Right ventricle myocardium inferior (tissue), 1 donor: ENCODE measurements at regions not wholly inside any gene's neighbourhood (a gene's known extent, or its start where the extent isn't known, plus 50 kb on each side); places are given as distances from the start of the nearest gene placed in this dataset.

Experiments used
- ATAC-seq: fragments of 200-7000 bp; cut with Tn5 transposase; one replicate; pipeline ENCODE4 v1.9.1; 2020; ENCODE audit warnings: mild to moderate bottlenecking, moderate library complexity
- DNase-seq: peaks from one replicate; pipeline ENCODE4 v3.0.0; 2021; ENCODE audit errors: missing footprints
- intact Hi-C: fragments of 100-400 bp; cut with DNase I; formaldehyde crosslinking; loops from one replicate; pipeline ENCODE4 v1.11.0; 2022
- donor health status: DM: no; HTN: yes; CAD: no; lungs with severe emphysema.

DNA sequence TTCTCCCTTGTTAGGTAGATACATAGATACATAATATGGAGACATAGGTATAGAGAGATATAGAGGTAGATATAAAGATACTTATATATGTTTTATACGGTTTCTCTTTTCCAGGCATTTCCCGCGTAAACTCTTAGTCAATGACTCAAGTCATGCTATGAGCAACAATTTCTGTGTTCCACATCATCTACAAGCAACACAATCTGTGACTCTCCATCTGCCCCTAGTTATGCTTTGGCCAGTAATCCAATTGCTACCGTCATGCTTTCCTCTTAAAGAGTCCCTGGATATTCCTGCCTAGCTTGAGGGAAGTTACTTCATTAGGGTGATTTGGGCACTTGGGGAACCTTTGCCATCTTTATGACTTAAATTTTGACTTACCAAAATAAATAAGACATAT is 129.0 kb upstream of the ADAMTS16 start:
- no peak for ATAC-seq

DNA sequence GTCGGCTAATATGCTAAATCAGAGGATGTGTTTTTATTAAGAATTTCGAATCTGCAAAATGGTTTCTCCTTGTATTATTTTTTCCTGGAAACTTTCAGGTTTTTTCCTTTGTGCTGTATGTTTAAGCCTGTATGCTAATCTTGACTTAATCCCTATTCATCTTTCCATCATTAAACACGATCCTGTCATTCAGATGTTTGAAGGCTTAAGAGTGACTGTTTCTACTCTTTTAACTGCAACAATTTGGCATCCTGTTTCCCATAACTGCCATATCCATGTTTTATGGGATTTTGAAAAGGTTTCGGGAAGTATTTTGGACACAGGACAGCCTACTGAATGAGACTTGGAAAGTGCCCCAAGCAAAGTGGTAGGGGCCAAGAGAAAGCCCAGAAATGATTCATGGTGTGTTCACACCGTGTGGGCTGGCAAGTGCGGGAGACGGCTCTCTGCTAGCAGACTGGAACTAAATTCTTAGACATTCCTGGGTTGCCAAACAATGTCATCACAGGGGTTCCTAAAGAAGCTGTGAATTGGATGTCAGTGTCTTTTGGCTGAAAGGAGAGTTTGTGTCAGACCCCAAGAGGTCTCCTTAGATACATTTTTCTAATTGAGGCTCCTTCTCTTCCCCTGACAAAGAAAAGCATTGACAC is 125.4 kb upstream of the ADAMTS16 start:
- intact Hi-C loops = no loop called here
- DNase-seq = no peak

More for the DNA sequence above, 129.0 kb upstream of the ADAMTS16 start:
- no peak for DNase-seq
- intact Hi-C loops = no loop called here

DNA sequence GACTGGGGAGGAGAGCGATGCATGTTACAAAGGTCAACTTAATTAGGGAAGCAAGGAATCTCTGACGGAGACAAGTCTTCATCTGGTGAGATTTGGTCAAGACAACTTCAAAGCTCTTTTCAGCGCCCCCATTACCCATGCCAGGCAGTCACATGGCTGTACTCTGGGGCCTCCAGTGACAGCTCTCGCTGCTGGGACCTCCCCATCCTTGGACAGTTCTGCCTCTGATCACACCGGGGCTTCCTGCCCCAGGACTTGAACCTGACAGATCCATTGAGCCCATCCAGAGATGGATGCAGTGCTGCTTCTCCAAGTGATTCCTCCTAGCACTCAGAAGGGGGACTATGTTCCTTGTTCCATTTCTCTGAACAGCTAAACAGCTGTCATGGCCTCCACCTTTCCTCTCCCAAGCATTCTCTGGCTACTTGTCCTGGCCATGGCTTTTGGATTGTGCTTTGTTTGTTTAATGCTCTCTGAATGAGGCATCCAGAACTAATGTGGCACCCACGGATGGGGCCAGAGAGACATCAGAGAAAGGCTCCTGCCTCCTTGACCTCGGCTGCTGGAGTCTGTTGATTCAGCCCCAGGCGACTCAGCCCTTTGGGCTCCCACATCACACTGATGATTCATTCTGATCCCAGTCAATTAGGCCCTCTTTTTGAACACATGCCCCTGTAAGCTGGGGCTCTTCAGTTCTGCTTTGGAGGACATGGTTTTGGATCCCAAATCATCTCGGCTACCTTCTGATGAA is 122.1 kb upstream of the ADAMTS16 start:
- intact Hi-C loops = no loop called here
- no peak for ATAC-seq

More for the DNA sequence above, 125.4 kb upstream of the ADAMTS16 start:
- ATAC-seq = no peak

DNA sequence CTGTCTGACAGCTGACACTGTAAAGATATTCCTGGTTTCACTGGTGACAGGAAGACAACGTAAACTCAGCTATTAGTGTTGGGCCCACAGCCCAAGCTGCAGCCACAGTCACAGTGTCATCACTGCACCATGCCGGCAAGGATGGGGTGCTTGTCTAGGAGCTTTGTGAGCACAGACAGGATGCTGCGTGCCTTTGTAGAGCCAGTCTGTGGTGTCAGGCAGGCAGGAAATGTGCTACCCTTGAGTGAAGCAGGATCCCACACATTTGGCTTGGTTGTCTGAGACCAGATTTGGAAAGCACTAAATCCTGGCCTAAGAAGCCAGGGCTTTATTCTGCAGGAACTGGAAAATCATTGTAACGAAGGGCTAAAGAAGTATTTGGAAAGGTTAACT is 121.6 kb upstream of the ADAMTS16 start:
- intact Hi-C loops = no loop called here
- ATAC-seq (no peak), DNase-seq (no peak)

More for the DNA sequence above, 122.1 kb upstream of the ADAMTS16 start:
- no peak for DNase-seq

DNA sequence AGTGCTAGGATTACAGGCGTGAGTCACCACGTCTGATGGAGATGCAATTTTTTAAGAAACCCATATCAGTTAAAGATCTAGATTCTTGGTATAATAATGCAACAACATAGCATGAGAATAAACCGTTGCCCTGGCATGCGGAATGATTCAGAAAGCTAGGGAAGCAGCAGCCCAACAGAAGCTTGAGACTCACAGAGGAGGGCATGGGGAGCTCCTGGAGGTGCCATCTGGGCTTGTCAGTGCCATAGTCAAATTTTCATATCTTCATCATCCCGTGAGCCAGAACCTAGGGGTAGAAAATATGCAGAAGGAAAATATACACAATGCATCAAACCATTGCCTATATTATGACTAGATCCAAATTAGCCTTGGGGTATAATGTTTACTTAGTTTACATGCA is 118.7 kb upstream of the ADAMTS16 start:
- intact Hi-C loops = no loop called here
- no peak for DNase-seq
- no peak for ATAC-seq

DNA sequence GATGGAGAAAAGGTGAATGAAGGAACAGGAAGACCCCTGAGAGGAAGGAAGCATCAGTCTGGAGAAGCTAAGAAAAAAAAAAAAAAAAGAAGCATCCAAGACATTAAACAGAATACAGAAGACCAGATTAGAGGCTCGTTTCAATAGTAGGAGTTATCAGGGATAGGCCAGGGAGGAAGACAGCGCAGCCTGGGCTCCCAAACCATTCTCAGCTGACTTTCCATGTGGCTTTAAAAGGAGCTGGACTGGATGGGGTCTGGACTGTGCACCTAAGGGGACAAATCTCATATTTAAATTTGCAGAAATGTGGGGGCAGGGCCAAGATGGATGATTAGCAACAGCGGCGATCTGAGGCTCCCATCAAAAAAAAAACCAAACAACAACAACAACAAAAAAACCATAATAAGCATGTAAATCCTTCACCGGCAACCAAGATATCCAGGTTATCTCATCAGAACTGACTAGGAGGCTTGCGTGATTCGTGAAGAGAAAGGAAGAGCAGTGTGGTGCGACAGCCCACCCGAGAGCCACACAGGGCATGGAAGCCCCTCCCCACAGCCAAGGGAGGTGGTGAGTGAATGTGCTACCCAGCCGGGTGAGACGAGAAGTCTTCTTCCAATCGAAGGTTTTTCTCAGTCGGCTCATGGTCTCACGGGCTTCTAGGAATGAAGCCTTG is 114.9 kb upstream of the ADAMTS16 start:
- intact Hi-C loops = no loop called here
- no peak for ATAC-seq
- DNase-seq = no peak

DNA sequence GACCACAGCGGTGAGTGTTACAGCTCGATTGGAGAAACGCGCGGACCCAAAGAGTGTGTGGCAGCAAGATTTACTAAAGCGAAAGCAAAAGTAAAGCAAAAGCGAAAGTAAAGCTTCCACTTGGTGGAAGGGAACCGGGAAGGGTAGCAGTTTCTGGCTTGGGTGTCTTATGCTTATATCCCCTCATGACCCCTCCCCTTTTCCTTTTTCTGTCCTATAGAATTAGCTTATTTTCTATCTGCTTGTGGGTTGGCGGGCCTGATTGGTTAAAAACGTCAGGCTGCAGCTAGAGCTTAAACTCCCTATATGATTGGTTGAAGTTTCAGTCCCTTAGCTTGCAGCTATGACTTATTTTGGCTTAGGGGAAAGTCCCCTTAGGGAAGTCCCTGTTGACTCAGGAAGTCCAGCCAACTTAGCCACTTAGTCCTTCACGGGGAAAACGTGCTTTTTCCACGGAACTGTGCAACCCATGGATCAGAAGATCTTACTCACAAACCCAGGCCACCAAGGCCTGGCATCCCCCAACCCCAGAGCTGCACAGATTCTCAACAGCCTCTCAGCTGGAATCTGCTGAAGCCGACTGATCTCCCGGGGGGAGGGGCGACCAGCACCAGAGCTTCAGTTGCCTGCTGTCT is 114.2 kb upstream of the ADAMTS16 start:
- ATAC-seq (no peak), DNase-seq (no peak)
- intact Hi-C loops = no loop called here

DNA sequence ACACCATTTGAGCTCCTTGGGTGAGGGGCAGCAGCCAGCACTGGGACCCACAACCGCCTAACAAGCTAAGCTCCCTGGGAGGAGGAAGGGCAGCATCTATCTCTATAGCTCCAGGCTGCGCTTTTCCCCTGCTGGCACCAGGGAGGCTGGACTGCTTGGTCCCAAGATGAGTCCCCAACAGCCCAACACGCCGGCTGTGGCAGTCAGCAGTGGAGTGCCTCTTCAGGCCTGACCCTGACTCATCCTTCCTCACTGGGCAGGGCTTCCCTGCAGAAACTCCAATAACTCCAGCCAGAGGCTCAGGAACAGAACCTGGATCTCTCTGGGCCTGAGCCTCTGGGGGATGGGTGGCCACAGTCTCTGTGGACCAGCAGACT is 113.7 kb upstream of the ADAMTS16 start:
- ATAC-seq (no peak), DNase-seq (no peak)
- intact Hi-C loops = no loop called here

DNA sequence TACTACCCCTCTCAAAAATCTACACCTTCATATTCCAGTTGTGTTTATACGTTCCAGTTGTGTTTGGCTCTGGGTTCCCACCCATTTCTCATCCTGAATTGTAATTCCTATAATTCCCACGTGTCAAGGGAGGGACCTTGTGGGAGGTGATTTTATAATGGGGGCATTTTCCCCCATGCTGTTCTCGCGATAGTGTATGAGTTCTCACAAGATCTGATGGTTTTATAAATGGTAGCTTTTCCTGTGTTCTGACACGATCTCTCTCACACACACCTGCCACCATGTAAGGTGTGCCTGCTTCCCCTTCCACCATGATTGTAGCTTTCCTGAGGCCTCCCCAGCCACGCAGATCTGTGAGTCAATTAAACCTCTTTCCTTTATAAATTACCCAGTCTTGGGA is 108.5 kb upstream of the ADAMTS16 start:
- no peak for ATAC-seq
- intact Hi-C loops = no loop called here
- no peak for DNase-seq

DNA sequence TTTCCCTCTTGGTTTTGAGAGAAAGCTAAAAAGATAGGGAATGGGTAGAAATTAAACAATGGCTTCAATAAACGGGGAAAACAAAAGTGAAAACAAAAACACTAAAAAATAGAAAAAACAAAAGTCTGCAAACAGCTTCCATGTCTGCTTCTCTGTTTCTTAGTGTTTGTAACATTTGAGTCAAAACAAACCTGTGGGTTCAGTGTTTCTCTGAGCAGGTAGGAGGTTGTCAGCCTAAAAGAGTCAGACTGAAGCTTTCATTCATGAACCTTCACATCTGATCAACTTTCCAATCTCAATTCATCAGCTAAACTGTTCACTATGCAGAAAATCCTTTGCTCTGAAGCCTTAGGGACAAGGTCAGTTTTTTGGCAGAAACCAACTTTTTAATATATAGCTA is 102.5 kb upstream of the ADAMTS16 start:
- intact Hi-C loops = no loop called here
- DNase-seq (no peak), ATAC-seq (no peak)

DNA sequence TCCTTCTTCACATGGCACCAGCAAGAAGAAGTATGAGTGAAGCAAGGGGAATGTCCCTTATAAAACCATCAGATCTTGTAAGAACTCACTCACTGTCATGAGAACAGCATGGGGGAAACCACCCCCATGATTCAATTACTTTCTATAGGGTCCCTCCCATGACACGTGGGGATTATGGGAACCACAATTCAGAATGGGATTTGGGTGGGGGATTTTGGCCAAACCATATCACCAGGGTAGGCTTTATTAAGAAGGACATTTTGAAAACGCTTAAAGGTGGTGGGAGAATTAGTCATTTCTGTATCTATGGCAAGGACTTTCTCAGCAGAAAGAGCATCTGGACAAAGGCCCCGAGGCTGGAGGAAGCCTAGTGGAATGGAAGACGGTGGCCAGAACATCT is 100.2 kb upstream of the ADAMTS16 start:
- DNase-seq (no peak), ATAC-seq (no peak)
- intact Hi-C loops = no loop called here

DNA sequence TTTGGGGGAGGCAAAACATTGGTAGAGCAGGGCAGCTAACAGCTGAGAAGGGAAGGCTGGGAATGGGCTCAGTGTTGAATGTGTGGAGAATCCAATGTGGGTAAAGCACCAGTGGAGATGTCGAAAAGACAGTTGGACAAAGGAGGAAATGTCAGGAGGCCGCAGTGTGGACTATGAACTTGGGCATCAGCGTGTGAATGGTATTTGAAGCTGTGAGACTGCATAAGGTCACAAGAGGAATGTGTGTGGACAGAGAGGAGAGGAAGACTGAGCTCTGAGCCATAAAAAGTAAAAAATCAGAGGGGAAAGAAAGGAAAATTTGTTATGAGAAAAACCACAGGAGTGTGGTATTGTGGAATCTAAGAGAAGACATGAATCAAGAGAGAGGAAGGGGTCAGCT is 99.4 kb upstream of the ADAMTS16 start:
- DNase-seq (no peak), ATAC-seq (no peak)
- intact Hi-C loops = no loop called here

DNA sequence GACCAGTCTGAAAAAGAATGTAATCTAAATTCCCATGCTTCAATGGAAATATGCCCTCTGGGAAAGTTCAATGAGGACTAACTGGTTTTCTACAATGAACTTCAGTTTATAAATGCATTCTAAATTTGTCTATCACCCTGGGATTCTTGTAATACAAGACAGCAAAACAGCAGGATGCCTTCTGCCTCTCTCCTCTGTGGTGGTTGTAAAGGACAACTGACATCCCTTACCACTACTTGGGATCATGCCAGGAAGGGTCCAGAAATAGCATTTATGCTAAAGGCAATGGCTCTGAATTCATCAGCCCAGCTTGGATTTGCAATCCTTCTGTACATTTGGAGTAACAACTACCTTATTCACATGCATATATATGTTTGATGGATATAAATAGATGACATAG is 97.3 kb upstream of the ADAMTS16 start:
- intact Hi-C loops = no loop called here
- DNase-seq (no peak), ATAC-seq (no peak)

DNA sequence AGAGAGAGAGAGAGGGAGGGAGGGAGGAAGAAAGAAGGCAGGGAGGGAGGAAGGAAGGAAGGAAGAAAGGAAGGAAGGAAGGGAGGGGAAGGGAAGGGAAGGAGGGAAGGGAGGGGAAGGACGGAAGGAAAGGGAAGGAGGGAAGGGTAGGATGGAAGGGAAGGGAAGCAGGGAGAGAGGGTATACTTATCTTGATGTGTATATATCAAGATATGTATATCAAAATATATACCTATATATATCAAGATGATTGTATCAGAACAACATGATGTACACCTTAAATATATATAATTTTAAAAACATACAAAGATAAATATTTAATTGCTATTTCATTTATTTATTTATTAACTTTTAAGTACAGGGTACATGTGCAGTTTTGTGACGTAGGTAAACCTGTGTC is 96.8 kb upstream of the ADAMTS16 start:
- no peak for DNase-seq
- ATAC-seq = no peak
- intact Hi-C loops = no loop called here

DNA sequence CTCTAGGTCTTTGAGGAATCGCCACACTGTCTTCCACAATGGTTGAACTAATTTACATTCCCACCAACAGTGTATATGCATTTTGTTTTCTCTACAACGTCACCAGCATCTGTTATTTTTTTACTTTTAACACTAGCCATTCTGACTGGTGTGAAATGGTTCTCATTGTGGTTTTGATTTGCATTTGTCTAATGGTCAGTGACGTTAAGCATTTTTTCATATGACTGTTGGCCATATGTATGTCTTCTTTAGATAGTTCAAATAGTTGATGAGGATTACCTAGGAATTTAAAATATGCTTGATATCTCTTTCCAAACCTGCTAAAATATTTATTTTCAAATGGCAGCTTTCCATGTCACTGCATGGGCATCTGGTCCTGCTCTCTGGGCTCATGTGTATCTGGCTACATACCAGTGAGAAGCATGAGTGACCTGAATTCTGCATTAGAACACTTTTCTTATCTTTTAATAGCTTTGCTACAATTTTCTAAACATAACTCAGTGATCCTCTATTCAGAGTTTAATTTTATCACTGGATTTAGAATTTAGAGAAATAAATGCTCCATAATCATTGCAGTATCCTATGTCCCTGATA is 95.8 kb upstream of the ADAMTS16 start:
- ATAC-seq = no peak
- intact Hi-C loops = no loop called here
- DNase-seq = no peak

DNA sequence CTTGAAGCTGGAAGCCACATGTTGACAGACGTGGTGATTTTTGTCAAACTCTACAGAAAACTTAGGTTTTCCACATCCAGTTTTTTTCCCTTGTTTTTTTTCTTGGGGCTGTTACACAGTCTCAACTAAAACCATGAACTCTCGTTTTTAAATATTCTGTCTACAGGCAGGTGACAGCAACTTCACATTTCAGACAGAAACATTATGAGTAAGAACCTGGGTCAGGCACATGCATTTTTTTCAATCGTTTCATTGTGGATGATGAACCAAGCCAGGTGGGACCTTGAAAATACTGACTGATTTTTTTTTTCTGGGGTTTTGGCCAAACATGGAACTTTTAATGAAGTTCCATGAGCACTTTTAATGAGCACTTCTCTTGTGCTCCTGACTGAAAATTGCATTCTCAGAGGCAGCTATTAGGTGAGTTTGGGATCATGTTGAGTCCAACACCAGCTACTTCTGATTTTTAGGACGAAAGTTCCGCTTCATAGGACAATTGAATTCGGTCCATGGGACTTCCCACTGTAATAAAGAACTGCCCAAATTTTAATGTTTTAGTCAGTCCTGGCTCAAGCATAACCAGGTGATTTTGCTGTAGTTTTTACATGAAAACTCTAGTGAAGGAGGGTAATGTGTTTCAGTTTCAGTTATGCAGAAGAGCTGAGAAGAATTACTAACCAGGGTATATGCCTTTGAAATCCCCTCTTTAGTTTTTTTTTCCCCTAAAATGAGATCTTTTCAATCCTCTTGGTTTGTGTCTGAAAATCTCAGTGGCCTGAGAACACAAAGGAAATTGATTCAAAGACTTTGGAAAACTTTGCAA is 93.2 kb upstream of the ADAMTS16 start:
- no peak for ATAC-seq
- DNase-seq = no peak
- intact Hi-C loops = no loop called here

DNA sequence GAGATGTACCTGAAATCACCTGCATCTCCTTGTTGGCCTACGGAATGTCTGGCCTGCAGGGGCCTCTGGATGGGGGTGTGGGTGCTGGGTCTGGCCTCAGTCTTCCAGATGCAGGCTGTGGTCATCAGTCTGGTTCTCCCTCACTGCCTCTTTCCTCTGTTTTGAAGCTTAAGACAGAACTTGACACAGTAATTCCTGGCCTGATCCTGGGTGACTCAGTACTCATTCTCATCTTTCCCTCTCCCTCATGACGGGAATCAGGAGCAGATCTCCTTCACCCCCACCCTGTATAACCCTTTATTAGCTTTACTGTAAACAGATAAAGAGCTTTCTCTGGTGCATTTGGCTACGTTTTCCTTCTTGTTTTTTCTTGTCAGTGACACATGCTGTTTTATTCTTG is 89.3 kb upstream of the ADAMTS16 start:
- ATAC-seq (no peak), DNase-seq (no peak)
- intact Hi-C loops = no loop called here

DNA sequence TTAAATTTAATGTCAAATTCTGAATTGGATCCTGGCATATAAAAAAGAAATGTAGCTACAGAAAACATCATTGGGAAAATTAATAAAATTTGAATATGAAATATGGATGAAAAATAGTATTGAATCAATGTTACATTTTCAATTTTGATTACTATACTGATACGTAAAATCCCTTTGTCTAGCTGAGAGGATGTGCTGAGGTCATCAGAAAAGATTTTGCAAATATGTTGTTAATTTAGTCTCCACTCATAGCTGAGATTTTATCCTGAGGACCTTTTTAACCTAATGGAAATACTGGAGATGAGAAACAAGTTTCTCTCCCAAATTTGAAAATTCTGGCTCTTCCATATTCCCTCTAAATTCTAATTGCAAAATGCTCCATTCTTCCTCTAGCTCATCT is 84.4 kb upstream of the ADAMTS16 start:
- DNase-seq (no peak), ATAC-seq (no peak)
- intact Hi-C loops = no loop called here

DNA sequence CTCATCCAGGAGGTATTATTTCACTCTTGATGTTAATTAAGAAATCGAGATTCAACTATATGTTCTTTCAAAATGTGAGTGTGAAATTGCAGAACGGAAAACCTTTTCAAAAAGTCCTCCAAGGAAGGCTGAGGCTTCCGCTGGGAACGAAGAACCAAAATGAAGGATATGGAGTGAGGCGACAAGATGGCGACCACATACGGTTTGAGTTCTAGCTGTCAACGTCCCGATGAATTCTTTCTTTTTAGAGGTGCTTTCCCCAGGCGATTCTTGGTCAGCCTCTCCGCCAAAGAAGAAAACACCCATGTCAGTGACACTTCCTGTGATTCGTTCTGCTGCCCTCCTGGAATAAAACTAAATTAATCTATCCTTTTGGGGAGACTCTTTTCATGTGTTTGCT is 78.3 kb upstream of the ADAMTS16 start:
- no peak for DNase-seq
- no peak for ATAC-seq
- intact Hi-C loops = no loop called here
